Naive thymus-derived CD4-positive, alpha-beta T cell (primary cell): ENCODE measurements at regions not wholly inside any gene's neighbourhood (a gene's known extent, or its start where the extent isn't known, plus 50 kb on each side); places are given as distances from the start of the nearest gene placed in this dataset.

ENCODE experiments used
- ATAC-seq: fragments of 150-1000 bp; cut with Tn5 transposase; 2 replicates; pipeline ENCODE4 v1.10.0; 2021; ENCODE audit warnings: mild to moderate bottlenecking, moderate library complexity
- CTCF ChIA-PET: fragments of 350-600 bp; sonication (Branson Sonifier 250); formaldehyde crosslinking; loops from one replicate; lab custom pipeline; 2021; ENCODE audit warnings: antibody characterized with exemption; lab: Charles Lee
- POLR2A ChIA-PET: fragments of 350-600 bp; sonication (Branson Sonifier 250); formaldehyde crosslinking; loops from one replicate; lab custom pipeline; 2021; ENCODE audit warnings: antibody characterized with exemption, inconsistent platforms; lab: Charles Lee
- DNase-seq, 9 donors: peaks; one replicate each; pipeline versions ENCODE4 v3.0.0 to v3.0.0-alpha.2; 2020 to 2022; ENCODE audit warnings: mixed read lengths in 1 of 9
- H3K27ac ChIP-seq: one replicate; pipeline ENCODE4 v1.7.0; 2013; ENCODE audit warnings: mild to moderate bottlenecking, low read depth, low read length, moderate library complexity
- H3K27me3 ChIP-seq, 2 donors: one replicate each; pipeline ENCODE4 v1.7.0; 2013; ENCODE audit warnings: low read length in 2 of 2, mild to moderate bottlenecking in 2 of 2, moderate library complexity in 2 of 2; ENCODE audit not compliant: control insufficient read depth in 2 of 2, insufficient read depth in 2 of 2
- H3K36me3 ChIP-seq, 3 experiments: 1 replicate in 2 of 3; 2 replicates in 1 of 3; pipeline ENCODE4 v1.7.0; 2013; ENCODE audit warnings: low read length in 3 of 3, mild to moderate bottlenecking in 3 of 3, moderate library complexity in 1 of 3; ENCODE audit not compliant: insufficient read depth in 3 of 3, control insufficient read depth in 2 of 3
- H3K4me1 ChIP-seq, 2 donors: one replicate each; pipeline ENCODE4 v1.7.0; 2013; ENCODE audit warnings: low read length in 2 of 2, mild to moderate bottlenecking in 2 of 2, moderate library complexity in 1 of 2; ENCODE audit not compliant: control insufficient read depth in 2 of 2, insufficient read depth in 2 of 2
- H3K4me3 ChIP-seq: 2 replicates; pipeline ENCODE4 v1.7.0; 2013; ENCODE audit warnings: mild to moderate bottlenecking, low read length
- H3K9me3 ChIP-seq, 3 experiments: 1 replicate in 2 of 3; 2 replicates in 1 of 3; pipeline ENCODE4 v1.7.0; 2013; ENCODE audit warnings: low read length in 3 of 3; ENCODE audit not compliant: control insufficient read depth in 2 of 3
- H3K27ac Mint-ChIP-seq, 9 donors: one replicate each; pipeline ENCODE4 v1.8.0; 2020 to 2022; ENCODE audit warnings: mixed read lengths in 9 of 9, mild to moderate bottlenecking in 8 of 9, moderate library complexity in 5 of 9, inconsistent platforms in 2 of 9
- H3K27me3 Mint-ChIP-seq, 5 donors: one replicate each; pipeline ENCODE4 v1.8.0; 2021 to 2022; ENCODE audit warnings: mixed read lengths in 5 of 5, mild to moderate bottlenecking in 1 of 5
- H3K36me3 Mint-ChIP-seq, 5 donors: one replicate each; pipeline ENCODE4 v1.8.0; 2020 to 2022; ENCODE audit warnings: mixed read lengths in 5 of 5, mild to moderate bottlenecking in 3 of 5, inconsistent platforms in 1 of 5
- H3K4me1 Mint-ChIP-seq, 7 donors: one replicate each; pipeline ENCODE4 v1.8.0; 2020 to 2022; ENCODE audit warnings: mixed read lengths in 7 of 7, mild to moderate bottlenecking in 3 of 7, inconsistent platforms in 1 of 7
- H3K4me3 Mint-ChIP-seq, 10 donors: one replicate each; pipeline ENCODE4 v1.8.0; 2020 to 2022; ENCODE audit warnings: mild to moderate bottlenecking in 10 of 10, mixed read lengths in 10 of 10, moderate library complexity in 6 of 10, inconsistent platforms in 2 of 10
- H3K9me3 Mint-ChIP-seq, 11 donors: one replicate each; pipeline ENCODE4 v1.8.0; 2020 to 2022; ENCODE audit warnings: mixed read lengths in 11 of 11, mild to moderate bottlenecking in 4 of 11, inconsistent platforms in 1 of 11, moderate library complexity in 1 of 11
- intact Hi-C, 2 donors: fragments of 100-400 bp; cut with micrococcal nuclease; formaldehyde crosslinking; loops; one replicate each; pipeline ENCODE4 v1.15.1; 2023

DNA sequence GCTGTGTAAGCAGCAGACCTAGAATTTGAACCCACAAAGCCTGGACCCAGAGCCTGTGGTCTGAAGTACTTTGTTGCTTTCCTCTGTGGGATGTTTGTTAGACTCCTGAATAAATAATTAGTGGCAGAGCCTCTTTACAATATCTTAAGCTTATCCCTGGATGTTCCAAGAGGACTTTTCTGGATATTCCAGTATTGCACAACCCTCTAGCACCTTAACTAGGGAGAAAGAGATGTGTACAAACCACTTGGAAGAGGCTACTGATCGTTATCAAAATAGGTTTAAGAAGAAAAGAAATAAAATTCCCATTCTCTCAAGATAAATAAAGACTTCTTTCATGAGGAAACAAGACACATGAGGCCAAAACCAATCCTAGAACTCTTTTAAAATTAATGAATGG is 632.4 kb downstream of the CDH11 start:
- CTCF ChIA-PET: no interaction called here
- no peaks in the 10 kb centered on the region for H3K27me3 Mint-ChIP-seq
- Histone ChIP-seq H3K9me3 (peaks cover 0 to 9% (median 0%) of the 10 kb centered on the region in 3 experiments), H3K27ac (no peak overlapping the region), H3K4me3 (no peak overlapping the region), H3K27me3 (no peaks in the 10 kb centered on the region), H3K4me1 (no peaks in the 10 kb centered on the region), H3K36me3 (no peaks in the 10 kb centered on the region)
- no peaks in the 10 kb centered on the region for H3K36me3 Mint-ChIP-seq
- no peak overlapping the region for H3K4me3 Mint-ChIP-seq
- DNase-seq (no peak), ATAC-seq (no peak)
- POLR2A ChIA-PET: no interaction called here
- H3K4me1 Mint-ChIP-seq: no peaks in the 10 kb centered on the region
- peaks cover 3 to 39% (median 25%) of the 10 kb centered on the region in 11 donors for H3K9me3 Mint-ChIP-seq
- H3K27ac Mint-ChIP-seq: no peak overlapping the region
- intact Hi-C loops: no loop called here

GRCh38 chr16:64486561-64486960 is 635.3 kb downstream of the CDH11 start:
- Histone ChIP-seq H3K27me3 (no peaks in the 10 kb centered on the region), H3K9me3 (peaks cover 0 to 9% (median 0%) of the 10 kb centered on the region in 3 experiments), H3K27ac (no peak overlapping the region), H3K4me1 (no peaks in the 10 kb centered on the region), H3K4me3 (no peak overlapping the region), H3K36me3 (no peaks in the 10 kb centered on the region)
- Mint-ChIP-seq H3K9me3 (peaks cover 3 to 37% (median 18%) of the 10 kb centered on the region in 11 donors), H3K4me3 (no peak overlapping the region), H3K4me1 (no peaks in the 10 kb centered on the region), H3K36me3 (no peaks in the 10 kb centered on the region), H3K27ac (no peak overlapping the region), H3K27me3 (no peaks in the 10 kb centered on the region)
- intact Hi-C loops: no loop called here
- ChIA-PET CTCF (no interaction called here), POLR2A (no interaction called here)
- DNase-seq: no peak
- no peak for ATAC-seq

DNA sequence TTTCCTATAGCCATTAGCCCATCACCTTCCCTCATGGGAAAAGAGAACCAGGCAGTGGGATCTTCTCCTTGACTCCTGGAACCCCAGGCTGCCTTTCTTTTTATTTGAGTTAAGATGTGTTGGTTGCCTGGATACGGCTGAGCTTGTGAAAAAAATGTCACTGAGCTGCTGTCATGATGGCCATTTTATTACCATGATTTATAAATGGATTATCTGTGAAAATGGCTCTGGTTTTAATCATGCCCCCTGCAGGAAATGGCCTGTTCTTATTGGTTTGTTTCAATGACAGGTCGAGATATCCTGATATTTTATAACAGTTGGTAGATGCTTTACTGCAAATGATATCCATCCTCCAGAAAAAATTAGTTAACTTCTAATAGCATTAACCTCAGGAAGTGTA is 640.4 kb downstream of the CDH11 start:
- Histone ChIP-seq H3K27ac (no peak overlapping the region), H3K4me1 (no peaks in the 10 kb centered on the region), H3K4me3 (no peak overlapping the region), H3K9me3 (peaks cover 0 to 4% (median 0%) of the 10 kb centered on the region in 3 experiments), H3K27me3 (no peaks in the 10 kb centered on the region), H3K36me3 (no peaks in the 10 kb centered on the region)
- Mint-ChIP-seq H3K27me3 (no peaks in the 10 kb centered on the region), H3K9me3 (peaks cover 3 to 22% (median 14%) of the 10 kb centered on the region in 11 donors), H3K36me3 (peaks cover 0 to 3% (median 0%) of the 10 kb centered on the region in 5 donors), H3K27ac (no peak overlapping the region), H3K4me3 (no peak overlapping the region), H3K4me1 (no peaks in the 10 kb centered on the region)
- ChIA-PET CTCF (no interaction called here), POLR2A (no interaction called here)
- no peak for DNase-seq
- no peak for ATAC-seq
- intact Hi-C loops: no loop called here

DNA sequence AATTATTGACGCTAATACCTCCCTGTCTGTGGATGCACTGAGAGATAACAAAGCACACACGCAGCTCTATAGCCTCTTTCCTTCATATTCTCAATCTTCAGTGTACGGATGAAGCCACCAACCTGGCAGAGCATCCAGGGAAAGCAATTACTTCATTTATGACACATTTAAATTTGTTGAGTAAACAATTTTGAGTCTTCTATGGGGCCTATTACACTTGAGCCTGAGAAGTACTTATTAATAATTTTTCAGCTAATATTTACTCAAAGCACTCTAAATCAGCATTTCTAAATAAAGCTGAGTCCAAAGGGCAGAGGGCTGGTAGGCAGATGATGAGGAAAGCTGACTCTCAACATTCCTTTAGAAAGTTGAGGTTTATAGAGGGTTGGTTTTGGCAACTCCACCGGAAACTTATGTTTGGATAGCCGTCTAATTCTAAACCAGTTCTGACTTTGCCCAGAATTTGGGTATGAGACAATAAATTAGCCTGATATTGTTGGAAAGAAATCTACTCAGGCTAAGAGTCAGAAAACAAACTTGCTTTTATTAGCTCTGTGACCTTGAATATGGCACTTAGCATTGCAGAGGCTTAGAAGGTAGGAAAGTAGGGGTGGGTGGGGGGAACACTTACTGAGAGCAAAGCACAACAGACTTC is 643.5 kb downstream of the CDH11 start:
- intact Hi-C loops: loop anchor here in 1 of 2 donors (10.0 kb wide), 1 partner anchor 64 kb away; no protein-coding TSS in a partner anchor
- no peak for ATAC-seq
- no peak for DNase-seq
- Histone ChIP-seq H3K27ac (no peak overlapping the region), H3K4me1 (no peaks in the 10 kb centered on the region), H3K9me3 (no peaks in the 10 kb centered on the region), H3K4me3 (no peak overlapping the region), H3K36me3 (no peaks in the 10 kb centered on the region), H3K27me3 (no peaks in the 10 kb centered on the region)
- H3K9me3 Mint-ChIP-seq: peaks cover 2 to 35% (median 13%) of the 10 kb centered on the region in 11 donors
- POLR2A ChIA-PET: no interaction called here
- H3K27ac Mint-ChIP-seq: no peak overlapping the region
- H3K4me1 Mint-ChIP-seq: no peaks in the 10 kb centered on the region
- CTCF ChIA-PET: no interaction called here
- no peak overlapping the region for H3K4me3 Mint-ChIP-seq
- H3K27me3 Mint-ChIP-seq: no peaks in the 10 kb centered on the region
- peaks cover 0 to 3% (median 0%) of the 10 kb centered on the region in 5 donors for H3K36me3 Mint-ChIP-seq

GRCh38 chr16:64475627-64476351 is 646.1 kb downstream of the CDH11 start:
- Mint-ChIP-seq H3K27me3 (no peaks in the 10 kb centered on the region), H3K27ac (no peak overlapping the region), H3K4me1 (no peaks in the 10 kb centered on the region), H3K4me3 (no peak overlapping the region), H3K9me3 (peaks cover 2 to 36% (median 17%) of the 10 kb centered on the region in 11 donors), H3K36me3 (peaks cover 0 to 3% (median 0%) of the 10 kb centered on the region in 5 donors)
- CTCF ChIA-PET: interaction anchor here (0.6 kb wide), 1 partner anchor 289 kb away, joined by 6 read pairs; no protein-coding TSS in a partner anchor
- no peak overlapping the region for H3K27ac ChIP-seq
- H3K27me3 ChIP-seq: no peaks in the 10 kb centered on the region
- no peaks in the 10 kb centered on the region for H3K9me3 ChIP-seq
- H3K4me3 ChIP-seq: no peak overlapping the region
- POLR2A ChIA-PET: no interaction called here
- no peaks in the 10 kb centered on the region for H3K36me3 ChIP-seq
- no peaks in the 10 kb centered on the region for H3K4me1 ChIP-seq
- ATAC-seq (no peak), DNase-seq (no peak)
- intact Hi-C loops: loop anchor here in 1 of 2 donors (10.0 kb wide), 1 partner anchor 61 kb away; no protein-coding TSS in a partner anchor

- ATAC-seq: no peak
- Mint-ChIP-seq H3K9me3 (peaks cover 1 to 42% (median 12%) of the 10 kb centered on the region in 11 donors), H3K27me3 (no peaks in the 10 kb centered on the region), H3K4me1 (no peaks in the 10 kb centered on the region), H3K27ac (no peak overlapping the region), H3K36me3 (peaks cover 0 to 2% (median 0%) of the 10 kb centered on the region in 5 donors), H3K4me3 (no peak overlapping the region)
- Histone ChIP-seq H3K27me3 (no peaks in the 10 kb centered on the region), H3K4me1 (no peaks in the 10 kb centered on the region), H3K4me3 (no peak overlapping the region), H3K9me3 (peaks cover 0 to 3% (median 0%) of the 10 kb centered on the region in 3 experiments), H3K27ac (no peak overlapping the region), H3K36me3 (no peaks in the 10 kb centered on the region)
- no peak for DNase-seq
- ChIA-PET CTCF (no interaction called here), POLR2A (no interaction called here)
- intact Hi-C loops: loop anchor here in 1 of 2 donors (10.0 kb wide), 1 partner anchor 56 kb away; no protein-coding TSS in a partner anchor
These were observed 650.9 kb downstream of the CDH11 start for GRCh38 chr16:64470916-64471315.
